ENCODE measurements at regions not wholly inside any gene's neighbourhood (a gene's known extent, or its start where the extent isn't known, plus 50 kb on each side); places are given as distances from the start of the nearest gene placed in this dataset.

DNA sequence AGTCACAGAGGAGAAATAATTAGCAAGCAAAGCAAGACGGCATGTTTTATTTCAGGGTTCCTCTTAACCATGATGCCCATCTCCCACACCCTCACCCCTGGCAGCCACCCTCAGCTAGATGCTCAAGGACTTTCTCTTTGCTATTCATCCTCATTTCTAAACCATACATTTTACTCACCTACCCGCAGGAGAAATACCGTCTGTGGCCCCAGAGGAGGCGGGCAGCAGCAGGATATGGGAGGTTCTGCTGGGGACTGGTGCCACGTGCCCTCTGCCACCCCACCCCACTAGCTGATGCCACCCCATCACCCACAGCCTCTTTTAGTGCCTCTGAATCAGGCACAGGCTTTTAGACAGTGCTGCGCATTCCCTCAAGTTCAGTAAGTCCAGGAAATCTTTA, 168.7 kb upstream of the ITGB1 start:
- DNase-seq (ENCODE audit: low read depth, low spot score) = no peak

DNA sequence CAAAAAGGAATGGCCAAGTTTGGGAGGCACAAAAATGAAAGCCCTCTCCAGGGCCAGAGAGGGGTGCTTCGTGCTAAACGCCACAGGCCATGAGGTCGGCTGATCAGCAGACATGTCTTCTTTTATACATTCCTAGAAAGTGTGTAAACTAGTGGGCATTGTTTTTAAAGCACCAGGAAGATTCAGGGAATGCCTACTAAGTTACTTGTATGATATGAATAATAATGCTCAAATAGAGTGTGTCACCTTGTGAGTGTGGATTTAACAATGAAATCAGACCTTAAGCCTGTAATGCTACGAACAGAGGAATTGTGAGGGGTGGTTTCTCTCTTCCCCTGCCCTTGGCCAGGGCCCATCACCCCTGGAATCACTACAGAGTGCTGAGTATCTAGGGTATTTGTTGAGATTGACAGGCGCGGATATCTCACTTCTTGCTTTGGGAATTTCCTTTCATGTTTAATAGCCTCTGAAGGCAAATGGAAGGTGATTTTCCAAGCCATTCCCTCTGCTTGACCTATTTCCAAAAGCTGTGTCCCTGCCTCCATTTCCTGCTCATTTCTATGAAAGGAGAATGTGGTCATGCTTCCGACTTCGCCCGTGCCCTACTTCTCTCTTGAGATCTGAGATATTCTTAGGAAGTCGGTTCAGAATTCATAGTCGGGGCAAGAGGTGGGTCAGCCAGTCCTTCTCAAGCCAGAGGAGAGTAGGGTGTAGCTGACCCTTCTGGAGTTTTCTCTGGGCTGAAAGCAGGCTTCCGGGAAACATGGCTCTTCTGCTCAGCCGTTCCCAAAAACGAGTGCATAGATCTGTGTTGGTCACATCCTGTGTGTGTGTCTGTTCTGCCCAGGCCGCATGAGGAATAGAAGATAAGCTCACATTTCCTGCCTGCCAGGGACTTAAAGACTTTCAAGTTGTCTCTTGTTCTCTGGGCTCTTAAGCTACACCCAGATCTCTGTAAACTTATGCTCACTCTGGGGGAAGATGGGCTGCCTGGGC, 167.8 kb upstream of the ITGB1 start:
- peak; percentile 13 for DNase-seq (ENCODE audit: low read depth, low spot score)

DNA sequence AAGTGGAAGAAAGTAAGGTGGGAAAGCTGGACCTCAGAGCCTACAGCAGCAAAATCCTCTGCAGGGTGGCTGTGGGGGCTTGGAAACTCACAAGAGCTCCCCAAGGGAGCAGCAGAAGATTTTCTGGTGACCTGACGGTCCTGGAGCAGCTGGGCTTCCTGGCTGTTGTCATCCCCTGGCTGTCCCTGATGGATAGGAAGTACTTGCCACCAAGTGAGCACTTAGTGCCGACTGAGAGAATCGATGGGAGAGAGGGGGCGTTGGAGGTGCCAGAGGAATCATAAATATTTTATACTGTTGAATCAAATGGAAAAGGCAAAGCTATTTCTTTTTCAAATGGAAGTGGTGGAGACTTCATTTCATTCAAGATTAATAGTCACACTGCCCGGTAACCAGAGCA, 167.1 kb upstream of the ITGB1 start:
- DNase-seq (ENCODE audit: low read depth, low spot score) = no peak

DNA sequence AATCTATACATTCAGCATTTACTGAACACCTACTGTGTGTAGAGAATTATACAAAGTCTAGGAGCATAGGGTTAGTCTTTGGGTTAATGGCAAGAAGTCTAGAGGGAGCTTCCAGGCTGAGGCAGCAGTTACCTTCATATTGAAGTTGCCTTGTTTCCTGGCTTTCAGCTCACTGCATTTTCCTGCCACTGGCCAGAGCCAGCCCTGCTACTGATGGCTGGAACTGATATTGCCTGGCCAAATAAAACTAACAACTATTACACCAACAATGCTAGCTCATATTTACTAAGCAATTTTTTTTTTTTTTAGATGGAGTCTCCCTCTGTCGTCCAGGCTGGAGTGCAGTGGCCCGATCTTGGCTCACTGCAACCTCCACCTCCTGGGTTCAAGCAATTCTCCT, 165.7 kb upstream of the ITGB1 start:
- no peak for DNase-seq (ENCODE audit: low read depth, low spot score)

DNA sequence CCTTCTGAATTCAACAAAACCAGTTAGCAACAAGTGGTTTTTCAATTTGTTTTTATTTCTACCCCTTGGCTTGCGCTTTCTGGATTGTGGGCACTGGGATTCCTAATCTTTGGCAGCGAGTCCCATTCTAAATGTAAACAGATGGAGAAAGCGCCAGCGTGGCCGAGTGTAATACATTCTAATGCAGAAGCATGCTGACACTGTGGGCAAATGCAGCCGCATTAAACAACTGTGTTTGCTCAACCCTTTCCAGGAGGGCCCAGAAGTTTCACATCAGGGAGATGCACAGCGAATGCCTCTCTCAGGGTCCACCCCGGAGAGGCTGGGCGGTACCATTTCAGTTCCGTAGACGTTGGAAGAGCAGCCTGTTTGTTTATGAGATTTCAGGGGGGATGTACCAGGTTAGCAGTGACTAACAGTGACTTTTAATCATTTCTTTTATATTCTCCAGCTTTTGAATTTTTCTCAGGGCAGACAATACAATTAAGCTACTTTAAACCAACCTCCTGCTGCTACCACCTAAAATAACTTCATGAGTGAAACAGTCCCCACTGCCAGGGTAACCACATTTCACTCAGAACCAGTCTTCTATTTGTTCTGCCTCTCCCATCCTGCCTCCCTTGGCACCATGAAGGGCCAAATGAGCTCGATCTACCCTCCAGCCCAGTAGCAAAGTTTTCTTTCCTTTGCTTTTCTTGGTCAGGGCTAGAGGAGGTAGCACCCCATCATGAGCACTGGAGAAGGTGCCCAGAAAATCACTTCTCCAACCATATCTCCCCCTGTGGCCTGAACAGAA, 164.2 kb upstream of the ITGB1 start:
- DNase-seq (ENCODE audit: low read depth, low spot score) = no peak

DNA sequence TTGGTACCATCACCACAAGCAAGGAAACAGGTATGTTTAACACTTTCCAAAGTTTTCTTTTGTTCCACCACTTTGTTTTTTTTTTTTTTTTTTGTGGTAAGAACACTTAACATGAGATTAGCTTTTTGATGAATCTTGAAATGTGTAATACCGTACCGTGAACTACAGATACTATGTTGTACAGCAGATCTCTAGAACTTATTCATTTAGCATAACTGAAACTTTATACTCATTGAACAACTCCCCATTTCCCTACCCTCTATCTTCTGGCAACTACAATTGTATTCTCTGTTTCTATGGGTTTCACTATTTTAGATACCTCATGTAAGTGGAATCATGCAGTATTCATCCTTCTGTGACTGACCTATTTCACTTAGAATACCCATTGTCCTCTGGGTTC, 162.7 kb upstream of the ITGB1 start:
- DNase-seq (ENCODE audit: low read depth, low spot score) = no peak

DNA sequence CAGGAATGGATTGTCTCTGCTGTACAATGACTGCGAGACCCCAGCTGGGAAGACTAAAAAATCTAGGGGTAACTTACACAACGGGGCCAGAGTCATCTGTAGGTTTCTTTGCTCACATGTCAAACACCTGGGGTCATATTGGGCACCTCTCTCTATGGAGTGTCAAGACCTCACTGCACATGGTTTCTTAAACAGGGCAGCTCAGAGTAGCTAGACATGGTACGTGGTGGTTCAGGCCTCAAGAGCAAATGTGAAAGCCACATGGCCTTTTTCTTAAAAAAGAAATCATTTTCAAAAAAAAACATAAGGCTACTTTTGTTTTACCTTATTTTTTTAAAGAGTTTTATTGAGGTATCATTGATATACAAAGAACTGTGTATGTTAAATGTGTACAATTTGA, 162.2 kb upstream of the ITGB1 start:
- no peak for DNase-seq (ENCODE audit: low read depth, low spot score)

DNA sequence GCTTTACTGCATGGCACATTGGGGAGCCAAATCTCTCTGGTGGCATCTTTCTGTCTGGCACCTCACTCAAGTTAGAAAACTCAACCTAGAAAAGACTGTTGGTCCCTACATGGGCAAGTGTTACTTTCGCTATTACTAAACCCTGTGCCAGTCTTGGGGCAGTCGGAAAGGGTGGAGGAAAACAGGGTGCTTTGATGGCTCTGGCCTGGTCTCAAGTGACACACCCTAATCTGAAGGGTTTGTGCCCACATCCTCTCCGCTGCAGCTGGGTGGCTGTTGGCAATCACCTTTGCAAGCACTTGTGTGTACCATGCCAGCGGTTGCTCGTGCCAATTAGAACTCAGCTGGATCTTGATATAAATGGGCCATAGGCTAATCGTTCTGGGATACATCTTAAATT, 159.8 kb upstream of the ITGB1 start:
- DNase-seq (ENCODE audit: low read depth, low spot score) = no peak

DNA sequence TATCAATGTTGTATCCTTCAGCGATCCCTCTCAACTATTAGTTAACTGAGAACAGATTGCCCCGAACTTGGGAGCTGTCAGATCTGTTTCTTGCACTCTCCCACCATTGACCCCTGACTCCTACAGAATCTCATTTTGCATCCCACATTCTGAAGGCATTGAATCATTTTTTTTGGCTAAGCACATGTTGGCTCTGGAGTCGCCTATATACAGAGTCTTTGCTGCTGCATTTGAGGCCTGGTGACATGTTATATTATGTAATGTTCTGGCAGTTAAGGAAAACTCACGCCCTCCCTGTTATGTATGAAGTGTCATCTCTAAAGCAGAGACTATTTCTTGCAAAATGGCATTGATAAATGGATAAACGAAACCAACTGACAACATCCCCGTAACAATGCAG, 159.2 kb upstream of the ITGB1 start:
- DNase-seq (ENCODE audit: low read depth, low spot score) = no peak

DNA sequence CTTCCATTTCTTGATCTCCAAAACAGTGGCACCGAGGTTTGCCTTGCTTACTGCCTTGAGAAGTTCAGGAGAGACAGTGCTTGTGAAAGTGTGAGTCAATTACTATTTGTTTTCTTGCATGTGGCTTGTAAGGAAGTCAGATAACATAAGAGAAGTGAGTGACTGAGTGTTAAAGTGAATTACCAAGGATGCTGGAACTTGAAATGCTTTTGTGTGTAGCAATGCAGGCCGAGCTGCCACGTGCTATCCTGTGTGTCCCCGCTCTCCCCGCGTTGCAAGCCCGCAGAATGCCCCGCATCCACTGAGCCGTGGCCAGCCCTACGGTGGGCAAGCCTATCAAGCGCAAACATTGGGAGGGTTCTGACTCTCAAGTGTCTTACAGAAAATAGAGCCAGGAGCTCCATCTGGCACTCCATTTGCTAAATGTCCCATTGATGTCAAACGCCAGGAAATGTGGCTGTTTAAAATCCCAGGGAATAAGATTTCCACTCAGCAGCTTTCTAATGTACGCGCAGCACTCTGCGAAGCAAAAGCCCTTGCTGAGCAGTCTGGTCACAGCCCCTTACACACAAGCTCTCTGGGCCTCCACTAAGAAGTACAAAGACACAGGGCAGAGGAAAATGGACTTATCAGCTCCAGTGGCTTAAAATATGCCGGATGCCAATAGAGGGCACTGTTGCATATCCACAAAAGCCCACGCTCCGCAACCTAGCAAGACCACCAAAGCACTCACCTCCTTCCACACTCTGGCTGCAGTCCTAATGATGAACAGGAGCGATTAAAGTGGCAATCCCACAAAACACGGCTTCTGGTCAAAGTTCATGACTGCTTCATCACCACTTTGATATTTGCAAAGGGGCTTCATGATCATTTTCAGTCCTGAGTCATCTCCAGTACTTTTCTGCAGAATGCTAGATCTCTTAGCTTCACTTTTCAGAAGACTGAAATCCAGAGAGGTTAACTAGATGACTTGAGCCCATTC, 158.0 kb upstream of the ITGB1 start:
- peak; percentile 30 for DNase-seq (ENCODE audit: low read depth, low spot score)

DNA sequence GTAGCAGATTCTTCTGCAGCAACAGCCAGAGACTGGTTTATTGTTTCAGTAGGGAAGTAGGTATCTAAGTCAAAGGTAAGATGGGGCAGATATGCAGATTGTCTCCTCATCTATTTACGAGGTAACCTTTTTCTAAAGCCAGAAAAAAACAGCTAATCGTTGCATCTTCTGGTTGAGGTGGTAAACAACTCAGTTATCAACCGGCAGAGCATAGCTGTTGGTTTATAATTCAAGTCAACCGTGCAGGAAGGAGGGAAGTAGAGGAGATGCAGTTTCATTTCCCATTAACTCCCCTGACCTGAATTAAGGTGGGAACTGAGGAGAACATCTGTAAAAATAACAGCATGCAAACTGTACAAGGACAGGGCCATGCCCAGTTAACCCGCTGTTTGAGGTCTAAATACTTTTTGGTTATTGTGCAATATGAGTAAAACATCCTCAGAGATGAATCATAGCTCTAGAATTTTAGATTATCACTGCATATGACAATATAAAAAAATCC, 156.5 kb upstream of the ITGB1 start:
- no peak for DNase-seq (ENCODE audit: low read depth, low spot score)

DNA sequence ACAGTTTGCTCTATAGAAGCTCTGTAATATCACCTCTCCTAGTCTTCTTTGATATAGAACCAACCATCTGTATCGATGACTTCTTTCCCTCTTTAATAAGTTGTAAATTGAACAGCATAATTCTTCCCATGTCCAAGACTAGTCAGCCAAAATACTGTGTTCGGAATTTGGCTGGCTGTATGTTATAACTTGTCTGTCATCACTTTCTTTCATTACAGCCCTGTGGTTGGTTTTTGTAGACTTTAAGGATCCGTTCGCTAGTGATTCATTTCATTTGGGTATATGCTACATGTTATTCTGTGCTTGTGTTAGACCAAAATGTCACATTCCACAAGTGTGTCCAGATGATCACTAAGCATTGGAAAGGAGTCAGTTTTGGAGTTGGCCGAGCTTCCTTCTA, 155.4 kb upstream of the ITGB1 start:
- DNase-seq (ENCODE audit: low read depth, low spot score) = no peak

DNA sequence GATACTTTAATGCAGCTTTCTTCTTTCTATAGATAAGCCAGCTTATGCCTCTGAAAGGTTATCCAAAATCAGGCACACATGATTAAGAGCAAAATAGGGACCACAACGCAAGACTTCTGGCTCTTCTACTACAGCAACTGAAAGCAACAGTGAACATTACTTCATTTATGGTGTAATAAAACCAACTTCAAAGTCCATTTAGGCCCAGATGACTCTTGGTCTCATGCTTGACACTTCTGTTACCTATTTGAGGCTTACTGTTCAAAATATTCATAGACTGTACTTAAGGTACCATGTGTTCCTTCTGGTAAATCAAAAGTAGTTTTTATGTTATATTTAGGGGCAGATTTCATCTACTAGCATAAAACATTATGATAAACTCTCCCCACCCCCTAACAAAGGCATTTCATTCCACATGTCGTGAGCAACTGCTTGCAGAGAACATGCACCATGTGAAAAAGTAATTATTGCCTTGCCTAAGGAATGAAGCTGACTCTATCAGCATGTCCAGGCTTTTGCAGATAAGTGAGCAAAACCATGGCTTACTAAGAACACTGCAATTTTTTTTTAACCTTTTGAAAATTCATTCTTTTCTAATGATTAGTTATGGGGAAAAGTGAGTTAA, 154.9 kb upstream of the ITGB1 start:
- DNase-seq (ENCODE audit: low read depth, low spot score) = no peak

DNA sequence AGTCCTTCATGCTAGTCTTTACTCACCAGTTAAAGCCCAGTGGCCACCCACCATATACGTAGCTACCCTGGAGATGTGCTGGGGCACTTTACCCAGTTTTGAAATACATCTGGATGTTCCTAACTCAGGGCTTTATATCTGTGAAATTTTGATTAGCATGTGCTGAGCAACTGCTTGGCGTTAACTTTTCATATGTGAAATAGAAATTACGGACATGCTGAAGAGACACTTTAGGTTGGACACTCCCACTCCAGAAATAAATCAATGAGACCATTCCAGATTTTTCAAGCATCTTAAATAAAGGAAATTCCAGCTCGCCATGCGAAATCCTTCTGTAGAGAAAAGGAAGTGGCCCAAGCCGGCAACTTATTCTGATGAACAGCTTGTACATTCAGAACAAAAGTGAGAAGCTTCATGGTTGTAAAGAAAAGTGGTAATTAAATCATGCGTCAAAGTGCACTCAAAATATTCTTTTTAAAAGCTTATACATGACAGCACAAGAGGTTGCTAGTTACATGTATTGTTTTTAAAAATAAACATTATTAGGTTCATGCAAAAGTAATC, 153.5 kb upstream of the ITGB1 start:
- no peak for DNase-seq (ENCODE audit: low read depth, low spot score)

DNA sequence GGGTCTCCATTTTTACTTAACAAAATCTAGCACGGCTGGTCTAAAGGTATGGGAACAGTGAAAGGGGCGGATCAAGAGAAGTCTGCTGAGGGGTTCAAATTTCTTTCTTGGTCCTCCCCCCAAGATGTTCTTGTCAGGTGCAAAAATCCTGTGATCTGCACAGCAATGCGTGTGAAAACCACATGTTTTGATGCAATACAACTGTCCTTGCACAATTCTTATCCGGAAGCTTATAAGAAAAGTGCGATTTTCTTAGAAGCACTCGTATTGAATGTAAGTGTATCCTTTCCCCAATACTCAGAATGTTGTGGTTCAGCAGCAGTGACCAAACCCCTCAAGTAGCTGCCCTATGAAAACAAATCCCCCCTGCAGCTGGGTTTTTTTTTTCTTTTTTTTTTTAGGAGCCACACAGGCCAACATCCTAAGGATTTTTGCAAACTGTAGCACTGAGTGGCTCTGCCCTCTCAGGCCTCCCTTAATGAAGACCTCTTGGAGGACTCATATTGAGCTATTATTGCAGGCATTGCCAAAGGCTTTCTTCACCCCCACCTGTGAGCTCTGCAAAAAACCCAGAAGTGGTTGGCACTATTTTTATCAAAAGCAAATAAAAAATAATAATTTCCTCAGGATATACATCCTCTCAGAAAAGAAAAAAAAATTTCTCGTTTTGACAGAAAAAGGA, 151.9 kb upstream of the ITGB1 start:
- DNase-seq (ENCODE audit: low read depth, low spot score) = no peak

DNA sequence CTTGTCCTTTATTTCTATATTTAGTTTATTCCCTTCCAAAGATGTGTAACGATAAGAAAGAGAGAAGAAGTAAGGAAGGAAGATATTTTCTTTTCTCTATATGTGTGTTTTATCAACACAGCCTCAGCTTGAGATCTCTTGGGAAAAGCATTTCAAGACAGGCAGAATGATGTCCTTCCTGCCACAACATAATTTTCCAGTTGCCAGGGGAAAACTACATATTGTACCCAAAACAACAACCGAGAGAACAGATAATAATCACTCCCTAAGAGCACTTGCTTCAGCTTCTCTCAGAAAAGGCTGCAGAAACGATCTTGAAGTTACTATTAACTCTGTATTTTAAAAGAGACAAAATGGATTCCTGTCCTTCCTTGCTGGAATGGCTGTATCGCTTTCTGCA, 151.4 kb upstream of the ITGB1 start:
- no peak for DNase-seq (ENCODE audit: low read depth, low spot score)

DNA sequence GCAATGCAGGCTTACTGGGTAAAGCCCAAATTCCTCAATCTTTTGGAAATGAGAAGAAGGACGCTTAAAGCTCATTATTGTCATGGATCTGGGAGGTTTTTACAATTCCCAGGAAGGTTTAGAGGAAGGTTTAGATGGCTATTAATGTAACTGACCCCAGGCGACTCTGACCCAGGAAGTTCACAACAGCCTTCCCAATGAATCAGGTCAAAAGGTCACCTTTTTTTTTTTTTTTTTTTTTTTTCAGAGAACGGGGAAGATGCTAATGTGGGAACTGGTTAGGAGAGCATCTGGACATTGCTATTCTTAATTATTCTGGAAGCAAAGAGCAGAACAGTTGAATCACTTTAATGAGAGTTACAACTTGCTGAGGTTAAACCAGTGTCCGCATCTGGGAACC, 149.9 kb upstream of the ITGB1 start:
- DNase-seq (ENCODE audit: low read depth, low spot score) = no peak

DNA sequence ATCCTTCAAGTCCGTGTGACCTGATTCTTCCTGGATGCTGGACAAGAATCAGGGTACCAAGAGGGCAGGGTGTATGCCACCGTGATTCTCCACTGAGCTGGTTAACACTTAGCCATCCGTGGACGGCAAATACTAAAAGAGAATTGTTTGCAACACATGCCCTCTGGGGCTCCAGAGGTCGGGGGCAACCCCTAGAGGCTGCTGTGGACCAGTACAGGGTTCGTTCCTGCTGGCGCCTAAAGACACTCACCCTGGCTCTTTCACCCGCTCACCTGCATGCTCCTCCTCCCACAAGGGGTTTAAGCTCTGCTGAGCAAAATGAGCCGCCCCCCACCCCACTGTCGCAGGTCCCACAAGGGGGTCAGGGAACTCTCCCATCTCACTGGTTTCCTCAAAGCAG, 148.7 kb upstream of the ITGB1 start:
- no peak for DNase-seq (ENCODE audit: low read depth, low spot score)

DNA sequence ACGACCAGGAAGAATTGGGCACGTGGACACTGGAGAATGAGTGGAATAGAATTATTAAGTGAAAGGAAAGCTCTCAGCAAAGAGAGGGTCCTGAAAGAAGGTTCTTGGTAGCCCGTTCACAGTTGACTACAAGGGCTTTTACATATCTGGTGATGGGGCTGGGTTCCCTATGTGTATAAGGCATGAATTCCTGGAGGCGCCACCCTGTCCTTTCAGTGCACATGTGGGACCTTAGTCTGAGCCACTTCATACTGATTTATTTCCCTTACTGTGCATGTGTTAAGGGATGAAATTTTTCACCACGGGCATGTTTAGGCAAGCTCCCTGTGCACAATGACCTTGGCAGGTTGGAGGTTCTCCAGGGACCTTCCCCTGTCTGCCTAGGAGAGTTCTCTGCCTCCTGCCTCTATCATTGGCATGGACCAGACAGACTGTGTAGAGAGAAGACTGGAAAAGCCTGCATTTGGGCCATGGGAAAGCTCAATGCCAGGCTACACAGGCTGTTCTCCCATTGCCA, 145.9 kb upstream of the ITGB1 start:
- no peak for DNase-seq (ENCODE audit: low read depth, low spot score)

DNA sequence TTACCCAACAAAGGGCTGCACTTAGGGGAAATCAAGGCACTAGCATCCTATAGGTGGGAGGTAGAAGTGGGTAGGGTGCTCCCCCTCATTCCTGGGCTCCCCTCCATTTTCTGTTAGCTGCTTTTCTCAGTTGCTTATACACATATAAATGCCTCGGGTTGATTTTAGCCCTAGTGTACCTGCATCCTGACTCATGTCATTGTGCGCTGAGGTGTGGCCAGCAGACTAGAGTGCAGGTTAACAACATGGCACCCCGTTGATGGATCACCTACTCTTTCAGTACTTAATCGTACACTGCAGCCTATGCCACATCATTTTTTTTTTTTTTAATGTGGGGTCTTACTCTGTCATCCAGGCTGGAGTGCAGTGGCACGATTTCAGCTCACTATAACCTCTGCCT, 144.0 kb upstream of the ITGB1 start:
- DNase-seq (ENCODE audit: low read depth, low spot score) = no peak

Data from pulmonary artery endothelial cell (primary cell).